RCC 7860 (cell line): ENCODE measurements at regions not wholly inside any gene's neighbourhood (a gene's known extent, or its start where the extent isn't known, plus 50 kb on each side); places are given as distances from the start of the nearest gene placed in this dataset.

ENCODE experiments used
- DNase-seq: peaks from one replicate; pipeline ENCODE4 v3.0.0-alpha.2; 2015; ENCODE audit warnings: low spot score
- FAIRE-seq: peaks from 2 replicates; lab custom pipeline; 2012; peaks lifted over from hg19 to GRCh38; lab: Jason Lieb, UNC

DNA sequence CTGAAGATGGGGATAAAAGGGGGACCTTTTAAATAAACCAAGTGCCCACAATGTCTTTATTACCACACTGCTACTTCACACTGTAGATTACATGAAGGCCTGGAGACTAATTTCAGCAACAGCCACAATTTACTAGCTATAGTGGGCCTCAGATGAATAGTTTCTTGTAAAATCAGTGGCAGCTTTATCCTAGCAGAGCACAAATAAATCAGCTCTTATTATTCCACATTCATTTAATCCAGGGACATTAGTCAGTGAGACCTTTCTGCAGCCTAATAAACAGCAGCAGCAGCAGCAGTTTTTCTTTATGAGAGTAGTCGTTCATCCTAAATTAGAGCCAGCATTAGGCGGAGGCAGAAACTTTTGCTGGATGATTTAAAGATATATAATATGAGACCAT is 542.3 kb downstream of the PSAT1 start:
- DNase-seq: no peak

DNA sequence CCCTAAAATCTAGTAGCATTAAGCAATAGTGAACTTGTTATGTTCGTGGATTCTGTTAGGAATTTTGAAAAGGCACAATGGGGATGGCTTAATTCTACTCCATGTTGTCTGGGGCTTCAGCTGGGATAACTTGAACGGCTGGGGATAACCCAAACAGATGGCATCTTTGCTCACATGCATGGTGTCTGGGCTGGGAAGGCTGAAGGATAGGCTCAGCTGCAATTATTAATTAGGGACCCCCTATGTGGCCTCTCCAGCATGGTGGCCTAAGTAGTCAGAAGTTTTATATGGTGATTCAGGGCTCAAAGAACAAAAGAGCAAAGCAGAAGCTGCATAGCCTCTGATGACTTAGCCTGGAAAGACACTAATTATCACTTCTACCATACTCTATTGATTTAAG is 551.1 kb downstream of the PSAT1 start:
- DNase-seq (no peak), FAIRE-seq (no peak)

More for the DNA sequence above, 542.3 kb downstream of the PSAT1 start:
- no peak for FAIRE-seq

DNA sequence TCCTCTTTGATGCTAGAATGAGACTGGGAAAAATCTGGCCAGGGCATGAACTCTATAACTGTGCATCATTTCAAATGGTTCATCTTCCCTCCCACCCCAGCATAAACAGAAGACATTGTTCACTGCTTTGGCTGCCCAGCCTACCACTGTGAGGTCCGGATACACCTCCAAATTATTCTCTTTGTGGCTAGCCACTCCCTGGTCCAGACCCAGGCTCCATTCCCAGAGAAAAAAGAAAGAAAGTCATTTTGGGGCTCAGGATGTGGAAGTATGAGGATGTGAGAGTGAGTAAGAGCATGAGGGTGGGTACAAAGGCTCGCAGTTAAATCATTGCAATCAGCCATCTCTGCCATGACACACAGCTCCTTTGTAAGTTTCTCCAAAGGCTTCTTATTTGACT is 559.2 kb downstream of the PSAT1 start:
- DNase-seq (no peak), FAIRE-seq (no peak)

DNA sequence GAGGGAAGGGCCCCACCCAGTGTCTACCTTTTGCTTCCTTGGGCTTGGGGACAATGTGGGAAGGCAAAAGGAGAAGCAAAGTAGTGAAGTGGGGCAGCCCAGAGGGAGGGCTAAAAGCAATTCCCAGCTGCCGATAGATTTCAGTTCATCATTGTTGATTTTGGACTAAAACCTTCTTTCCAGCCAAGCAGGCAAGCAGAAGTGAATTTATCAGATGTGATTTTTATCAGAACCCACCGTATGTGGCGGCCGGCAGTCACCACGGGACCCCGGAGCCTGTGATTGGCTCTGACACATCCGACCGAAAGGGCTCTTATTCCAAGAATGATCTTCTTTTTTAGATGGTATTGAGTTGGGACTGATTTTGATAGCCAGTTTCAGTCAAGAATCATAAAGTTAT is 559.9 kb downstream of the PSAT1 start:
- DNase-seq (no peak), FAIRE-seq (no peak)

DNA sequence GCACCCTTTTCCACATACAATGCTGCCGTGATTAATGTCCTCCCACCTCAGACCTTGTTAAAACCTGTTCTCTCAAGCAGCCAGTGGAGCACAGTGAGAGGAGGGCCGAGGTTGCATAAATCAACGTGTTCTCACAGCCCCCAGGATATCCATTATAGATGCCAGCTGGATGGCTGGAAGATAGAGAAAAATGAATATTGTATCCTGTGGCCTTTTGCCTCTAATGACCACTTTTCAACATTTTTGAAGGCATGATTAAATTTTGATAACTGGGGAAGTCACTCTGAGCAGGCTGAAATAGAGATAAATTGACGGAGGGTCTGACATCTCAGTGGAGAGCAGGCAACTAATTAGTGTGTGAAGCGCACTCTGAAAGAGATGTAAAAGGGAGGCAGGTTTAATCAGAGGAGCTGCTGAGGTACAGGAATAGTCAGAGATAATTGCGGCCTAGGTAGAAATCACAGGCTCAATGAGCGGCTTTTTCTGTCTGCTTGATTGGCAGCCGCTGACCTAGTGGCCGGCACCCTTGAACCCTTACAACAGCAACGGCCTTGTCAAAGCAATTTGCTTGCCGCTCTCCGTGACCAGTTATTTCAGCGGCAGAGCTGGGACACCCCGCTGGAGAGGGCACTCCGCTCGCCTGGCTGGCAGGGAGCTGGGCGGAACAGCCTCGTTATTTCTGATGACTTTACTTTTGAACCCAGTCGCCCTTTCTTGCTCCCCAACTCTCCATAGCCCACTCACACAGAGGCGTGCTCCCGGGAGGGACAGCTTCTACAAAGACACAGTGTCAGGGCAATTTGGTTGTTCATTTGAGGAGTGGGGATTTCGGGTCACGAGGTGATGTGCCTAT is 560.7 kb downstream of the PSAT1 start:
- DNase-seq (no peak), FAIRE-seq (no peak)

DNA sequence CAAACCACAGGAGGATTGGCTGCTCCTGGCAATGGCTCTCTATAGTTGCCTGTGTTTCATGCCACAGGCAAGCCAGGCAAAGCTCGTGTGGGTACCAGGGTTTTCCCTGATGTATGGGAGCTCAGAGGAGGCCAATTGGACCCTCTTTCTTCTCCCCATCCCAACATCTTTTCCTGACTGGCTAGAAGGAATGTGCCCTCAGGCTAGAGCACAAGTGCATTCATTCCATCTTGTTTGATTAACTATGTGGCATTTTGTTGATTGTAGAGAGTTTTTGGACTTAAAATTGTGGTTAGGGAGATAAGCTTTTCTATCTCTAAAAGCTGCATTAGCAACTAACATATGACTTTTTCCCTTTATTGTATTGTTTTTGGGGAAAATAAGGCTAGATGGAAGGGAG is 561.3 kb downstream of the PSAT1 start:
- DNase-seq (no peak), FAIRE-seq (no peak)

DNA sequence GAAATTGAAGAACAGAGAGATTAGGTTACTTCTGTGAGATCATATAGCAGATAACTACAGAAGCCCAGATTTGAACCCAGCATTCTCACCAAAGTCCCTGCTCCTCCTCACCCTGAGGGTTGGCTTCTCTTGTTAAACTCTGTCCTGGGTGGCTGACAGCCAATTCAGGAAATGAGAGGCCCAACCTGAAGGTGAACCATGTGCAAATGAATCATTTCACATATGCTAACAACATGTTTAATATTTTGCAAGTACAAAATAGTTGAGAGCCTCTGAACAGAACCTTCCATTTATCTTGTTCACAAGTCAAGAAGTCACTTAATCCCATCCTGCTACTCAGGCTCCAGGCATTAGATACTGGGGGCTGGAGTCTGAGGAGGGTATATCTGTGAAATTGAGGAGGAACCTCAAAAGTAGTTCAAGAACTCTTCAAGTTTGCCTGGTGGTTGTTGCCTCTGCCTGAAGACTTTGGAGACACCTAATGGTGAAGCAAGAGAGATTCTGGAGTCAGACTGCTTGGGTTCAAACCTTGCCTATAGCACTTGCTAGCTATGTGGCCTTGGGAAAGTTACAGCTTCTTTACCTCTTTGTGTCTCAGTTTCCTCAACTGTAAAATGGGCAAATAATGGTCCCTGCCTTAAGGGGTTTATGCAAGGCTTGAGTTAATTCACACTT is 564.0 kb downstream of the PSAT1 start:
- DNase-seq (no peak), FAIRE-seq (peak; percentile 40)

DNA sequence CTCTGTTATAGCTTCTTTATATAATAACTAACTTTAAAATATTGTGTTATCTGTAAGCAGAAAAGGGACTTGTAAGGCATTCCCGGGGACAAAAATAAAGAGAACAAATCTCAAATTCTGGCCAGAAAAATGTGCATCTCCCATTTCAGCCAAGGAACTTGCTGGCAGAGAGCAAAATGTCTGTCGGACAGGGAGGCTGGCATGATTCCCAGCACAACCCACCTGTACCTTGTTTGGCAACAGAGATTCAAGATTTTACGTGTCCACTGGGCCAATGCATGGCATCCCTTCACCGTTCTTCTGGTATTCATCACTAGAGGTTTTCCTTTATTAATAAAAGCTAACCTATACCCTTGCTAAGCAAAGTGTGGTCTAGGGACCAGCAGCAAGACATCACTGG is 566.6 kb downstream of the PSAT1 start:
- DNase-seq (no peak), FAIRE-seq (no peak)

DNA sequence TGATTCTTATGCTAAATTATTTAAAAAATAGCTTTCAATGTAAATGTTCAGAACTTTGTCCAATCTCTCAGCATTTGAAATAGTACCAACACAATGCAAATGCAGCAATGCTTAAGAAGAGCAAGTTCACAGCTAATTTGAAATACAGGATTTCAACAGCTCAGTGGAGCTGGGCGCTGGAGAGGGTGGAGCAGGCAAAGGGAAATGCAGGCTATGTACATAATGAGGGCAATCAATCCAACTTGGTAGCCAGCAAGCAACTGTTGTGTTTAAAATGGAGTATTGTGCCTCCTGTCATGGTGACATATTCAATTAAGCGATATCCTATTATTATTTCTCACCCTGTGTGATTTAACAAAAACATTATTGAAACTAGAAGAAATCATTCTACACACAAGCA is 568.8 kb downstream of the PSAT1 start:
- FAIRE-seq: no peak
- peak; percentile 27 for DNase-seq

DNA sequence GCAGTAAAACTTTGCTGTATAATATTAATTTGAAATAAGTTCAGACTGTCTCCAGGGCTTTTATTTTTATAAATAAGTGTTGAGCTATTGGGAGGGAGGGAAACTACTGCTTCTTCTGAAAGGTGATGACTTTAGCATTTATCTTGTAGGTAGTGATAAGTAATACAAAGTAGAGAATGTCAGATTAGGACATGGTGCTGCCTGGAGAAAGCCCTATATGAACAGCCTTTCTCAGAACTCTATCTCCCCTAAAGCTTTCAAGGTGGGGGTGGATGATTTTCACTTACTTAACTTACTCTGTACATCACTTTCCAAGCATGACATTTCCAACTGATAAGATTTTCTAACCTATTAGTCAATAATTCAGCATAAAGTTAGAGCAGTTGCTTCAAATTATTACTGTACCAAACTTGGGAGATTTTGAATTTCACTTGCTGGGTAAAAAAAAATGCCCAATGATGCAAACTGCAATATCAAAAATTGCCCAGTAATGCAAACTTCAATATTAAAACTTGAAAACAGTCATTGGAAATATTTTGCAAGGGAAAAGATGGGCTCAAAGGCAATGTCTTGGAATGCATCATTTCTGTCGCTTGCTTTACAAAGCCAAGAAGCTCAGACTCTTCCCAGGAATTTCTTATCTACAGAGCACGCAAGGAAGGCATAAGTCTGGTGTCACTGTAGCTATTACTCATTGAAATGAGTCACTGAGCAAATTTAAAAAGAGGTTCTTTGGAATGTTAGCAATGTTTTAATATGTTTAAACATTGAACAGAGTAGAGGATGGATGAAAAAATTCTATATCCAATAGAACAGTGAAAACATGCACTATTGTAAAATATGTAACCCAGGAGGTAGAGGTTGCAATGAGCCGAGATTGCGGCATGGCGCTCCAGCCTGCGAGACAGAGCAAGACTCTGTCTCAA is 569.5 kb downstream of the PSAT1 start:
- DNase-seq (peak; percentile 100), FAIRE-seq (peak; percentile 100)

DNA sequence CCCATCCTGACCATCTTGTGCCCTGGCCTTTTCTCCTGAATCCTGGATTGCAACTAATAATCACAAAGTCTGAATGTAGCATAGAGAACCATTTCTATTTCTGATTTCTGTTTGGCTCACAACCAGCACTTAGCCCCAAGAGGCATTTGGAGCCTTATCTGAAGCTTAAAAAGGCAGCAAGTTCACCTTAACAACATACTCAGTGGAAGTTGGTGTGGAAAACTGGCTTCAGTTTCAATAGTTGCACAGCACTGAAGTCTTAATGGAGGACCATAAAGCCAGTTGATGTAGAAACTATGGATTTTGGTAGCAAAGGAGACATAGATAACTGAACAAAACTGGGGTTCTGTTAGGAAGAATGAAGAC is 574.1 kb downstream of the PSAT1 start:
- no peak for FAIRE-seq
- DNase-seq: no peak

DNA sequence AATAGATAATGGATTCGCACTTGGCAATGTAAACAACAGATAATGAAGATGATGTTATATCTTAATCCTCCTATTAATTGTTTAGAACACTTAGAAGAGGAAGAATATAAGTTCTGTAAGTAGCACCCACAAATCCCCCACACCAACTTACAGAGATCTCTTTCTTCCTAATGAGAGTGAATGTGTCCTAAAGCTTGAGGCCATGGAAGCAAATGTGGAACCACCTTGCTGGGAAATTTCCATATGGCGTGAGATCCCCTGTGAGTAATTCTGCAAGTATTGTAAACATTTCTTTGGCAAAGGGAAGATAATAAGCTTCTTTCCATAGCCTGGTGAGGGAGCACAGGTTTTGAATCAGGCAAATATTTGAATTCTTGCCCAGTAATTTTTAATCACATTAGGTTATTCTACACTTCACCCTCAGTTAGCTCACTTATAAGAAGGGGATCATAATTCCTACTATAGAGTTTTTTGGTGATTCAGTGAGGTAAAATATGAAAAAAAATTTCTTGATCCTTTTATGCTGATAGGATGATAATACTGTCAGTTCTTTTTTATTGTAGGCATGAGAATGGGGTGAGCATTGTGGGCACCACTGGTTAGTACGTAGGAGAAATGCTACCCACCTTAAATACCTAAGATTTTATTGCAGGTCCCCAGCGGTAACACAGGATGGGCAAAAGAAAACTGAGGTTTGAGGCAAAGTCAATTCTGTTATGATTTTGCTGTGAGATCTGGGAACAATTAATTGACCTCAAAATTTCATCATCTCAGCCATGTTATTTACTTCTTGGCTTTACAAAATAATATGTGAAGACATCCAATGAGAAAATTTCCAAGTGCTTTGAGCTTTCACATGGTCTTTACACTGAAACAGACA is 574.8 kb downstream of the PSAT1 start:
- FAIRE-seq (peak; percentile 97), DNase-seq (peak; percentile 85)

DNA sequence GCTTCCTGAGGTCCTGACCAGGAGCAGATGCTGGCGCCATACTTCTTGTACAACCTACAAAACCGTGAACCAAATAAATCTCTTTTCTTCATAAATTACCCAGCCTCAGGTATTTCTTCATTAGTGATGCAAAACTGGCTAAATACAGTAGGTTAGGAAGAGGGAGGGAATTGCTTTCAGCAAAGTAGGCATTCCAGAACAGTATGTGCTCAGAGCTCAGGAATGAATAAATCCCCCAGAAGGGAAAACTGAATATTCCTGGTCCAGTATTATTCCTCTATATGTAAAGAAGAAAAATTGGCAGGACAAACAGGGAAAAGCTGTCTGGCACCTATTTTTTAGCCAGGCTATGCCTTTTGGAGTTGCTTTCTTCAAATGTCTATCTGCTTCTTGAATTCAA is 577.1 kb downstream of the PSAT1 start:
- FAIRE-seq (no peak), DNase-seq (no peak)

DNA sequence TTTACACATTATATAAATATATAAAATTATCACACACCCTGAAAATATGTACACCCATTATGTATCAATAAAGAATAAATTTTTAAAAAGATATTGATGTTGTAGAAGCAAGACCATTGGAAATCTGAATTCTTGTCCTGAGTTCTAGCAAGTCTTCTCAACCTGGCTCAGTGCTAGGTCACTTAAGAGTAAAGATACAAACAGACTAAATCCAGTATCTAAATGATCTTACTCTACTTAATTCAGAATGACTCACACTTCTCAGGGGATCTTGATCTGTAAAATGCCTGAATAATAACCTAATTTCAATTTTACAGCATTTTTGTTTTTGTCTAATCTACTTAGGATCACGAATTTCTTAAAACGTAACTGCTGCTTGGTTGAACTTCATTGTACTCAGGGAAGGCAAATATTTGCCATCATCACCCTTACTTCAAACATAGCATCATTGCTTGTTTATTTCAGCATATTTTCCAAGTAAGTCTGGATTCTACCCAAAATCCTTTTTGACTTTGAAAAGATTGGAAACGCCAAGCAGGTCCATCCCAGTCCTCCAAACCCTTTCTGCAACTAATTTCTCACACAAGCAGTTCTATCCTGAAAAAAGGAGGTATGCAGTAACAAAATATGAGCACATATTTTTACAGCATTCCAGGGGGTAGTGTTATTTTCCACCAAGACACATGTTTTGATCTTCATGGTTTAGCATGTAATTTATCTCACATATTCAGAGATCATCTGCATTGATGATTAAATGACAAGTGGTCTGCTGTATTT is 582.6 kb downstream of the PSAT1 start:
- FAIRE-seq: peak; percentile 16

DNA sequence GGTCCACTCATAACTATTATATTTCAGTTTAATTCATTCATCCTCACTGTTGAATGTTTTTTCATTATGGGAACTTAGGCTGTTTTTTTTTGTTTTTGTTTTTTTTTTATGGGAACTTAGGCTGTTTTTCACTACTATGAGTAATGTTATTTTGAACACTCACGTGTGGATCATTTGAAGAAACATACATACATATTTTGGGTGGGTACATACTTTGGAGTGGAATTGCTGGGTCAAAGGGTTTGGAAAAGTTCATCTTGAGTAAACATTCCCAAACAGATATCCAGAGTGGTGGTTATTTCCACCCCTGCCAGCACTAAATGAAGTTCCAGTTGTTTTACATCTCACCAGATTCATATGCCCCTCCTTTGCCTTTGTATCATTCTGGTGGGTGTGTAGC is 584.4 kb downstream of the PSAT1 start:
- FAIRE-seq (no peak), DNase-seq (no peak)

More for the DNA sequence above, 582.6 kb downstream of the PSAT1 start:
- no peak for DNase-seq

DNA sequence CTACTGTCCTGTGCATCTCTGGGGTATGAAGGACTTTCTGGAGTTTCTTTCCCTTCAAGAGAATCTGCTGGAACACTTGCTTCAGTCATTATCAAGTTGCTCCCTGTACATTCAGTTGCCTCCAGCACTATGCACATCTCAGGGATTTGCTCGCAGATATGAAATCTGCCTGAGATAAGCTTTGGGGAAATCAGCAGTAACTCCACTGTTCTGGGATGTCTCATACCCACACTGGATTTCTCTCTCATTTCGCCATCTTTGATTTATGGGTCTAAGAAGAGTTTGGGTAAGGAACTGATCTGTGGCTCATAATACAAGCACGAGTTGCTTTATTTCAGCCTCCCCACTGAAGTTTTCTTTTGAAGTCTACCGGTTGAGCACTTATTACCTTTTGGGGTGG is 585.6 kb downstream of the PSAT1 start:
- no peak for FAIRE-seq
- no peak for DNase-seq

DNA sequence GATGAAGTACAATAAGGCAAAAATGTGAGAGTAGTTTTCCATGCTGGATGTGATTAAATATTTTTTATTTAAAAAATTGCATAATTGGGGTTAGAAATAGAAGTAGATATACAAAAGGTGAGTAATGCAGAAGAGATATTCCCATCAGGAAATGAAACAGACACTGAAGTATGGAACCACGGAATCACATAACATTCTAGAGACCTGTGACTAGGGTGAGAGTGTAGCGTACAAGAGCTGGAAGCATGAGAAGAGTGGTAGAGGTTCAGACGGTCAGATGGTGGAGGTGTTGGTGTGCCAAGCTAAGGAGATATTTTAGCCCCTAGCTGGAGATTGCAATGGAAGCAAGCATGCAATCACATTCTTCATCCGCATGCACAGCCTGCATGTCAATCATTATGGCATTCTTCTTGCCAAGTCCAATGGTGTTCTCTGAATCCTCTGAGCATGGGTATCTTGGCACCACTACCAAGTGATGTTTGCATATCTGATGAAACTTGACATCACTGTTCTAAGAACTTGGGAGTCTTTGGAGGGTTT is 587.8 kb downstream of the PSAT1 start:
- FAIRE-seq (no peak), DNase-seq (no peak)

DNA sequence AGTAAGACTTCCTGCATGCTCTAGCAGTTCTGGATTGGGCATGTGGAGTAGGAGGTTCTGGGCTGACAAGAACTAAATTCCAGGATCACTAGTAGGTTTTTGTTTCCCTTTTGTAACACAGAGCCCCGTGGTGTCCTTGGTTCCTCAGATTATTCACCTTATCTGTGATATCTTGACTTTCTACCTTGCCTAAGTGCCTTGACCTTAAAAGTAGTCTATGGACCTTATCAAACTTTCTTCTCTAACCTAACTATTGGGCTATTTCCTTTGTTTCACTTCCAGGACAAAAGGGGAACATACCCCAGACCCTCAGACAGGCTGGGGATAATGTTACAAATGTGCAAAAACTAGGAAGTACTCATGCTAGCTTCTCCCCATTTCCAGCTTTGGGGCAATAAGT is 595.3 kb downstream of the PSAT1 start:
- FAIRE-seq (no peak), DNase-seq (no peak)

DNA sequence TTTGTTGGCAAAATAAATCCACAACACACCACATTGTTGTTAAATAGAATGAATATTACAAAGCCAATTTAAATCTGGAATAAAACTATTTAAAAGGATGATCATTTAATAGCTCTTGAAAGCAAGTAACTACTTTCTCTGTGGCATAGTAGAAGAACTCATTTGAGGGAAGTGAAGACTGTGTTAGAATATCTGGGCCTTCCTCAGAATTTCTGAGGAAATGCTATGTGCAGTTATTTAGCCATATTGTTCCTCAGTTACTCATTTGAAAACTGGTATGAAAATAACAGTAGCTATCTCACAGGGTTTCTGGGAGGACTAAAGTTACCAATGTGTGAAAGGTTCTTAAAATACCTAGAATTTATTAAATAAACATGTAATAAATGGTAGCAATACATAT is 595.8 kb downstream of the PSAT1 start:
- FAIRE-seq (no peak), DNase-seq (no peak)
